Astrocyte (in vitro differentiated cells and primary cell): ENCODE measurements at regions not wholly inside any gene's neighbourhood (a gene's known extent, or its start where the extent isn't known, plus 50 kb on each side); places are given as distances from the start of the nearest gene placed in this dataset.

ENCODE experiments used
- EZH2 ChIP-seq: IDR thresholded peaks from 2 replicates; pipeline ENCODE4 v1.6.1; 2012; ENCODE audit warnings: mild to moderate bottlenecking, low read length, inconsistent platforms; ENCODE audit not compliant: insufficient read depth
- TF ChIP-seq, protein P1 (sequence below): IDR thresholded peaks from 2 replicates; pipeline ENCODE4 v1.5.1; 2011; ENCODE audit warnings: low read depth, mild to moderate bottlenecking, inconsistent platforms, low read length, moderate library complexity; ENCODE audit not compliant: insufficient read depth

DNA sequence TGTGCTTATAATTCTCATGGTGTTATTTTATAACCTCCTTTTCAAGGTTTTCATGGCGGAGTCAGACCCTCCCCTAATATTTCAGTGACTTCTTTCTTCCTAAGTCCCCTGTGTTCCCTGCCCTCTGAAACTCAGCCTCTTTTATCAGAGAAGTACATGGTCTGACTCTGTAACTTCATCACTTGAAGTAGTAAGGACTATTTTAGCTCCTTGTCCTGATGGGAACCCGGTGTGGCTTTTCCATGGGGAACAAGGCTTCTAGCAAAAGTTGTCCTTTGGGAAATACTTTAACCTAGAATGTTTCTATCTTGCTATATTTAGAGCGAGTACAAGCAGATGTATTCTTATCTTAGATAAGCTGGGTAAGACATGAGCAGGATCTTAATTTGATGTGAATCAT is 117.5 kb downstream of the TRIB2 start:
- TF ChIP-seq, protein P1, sequence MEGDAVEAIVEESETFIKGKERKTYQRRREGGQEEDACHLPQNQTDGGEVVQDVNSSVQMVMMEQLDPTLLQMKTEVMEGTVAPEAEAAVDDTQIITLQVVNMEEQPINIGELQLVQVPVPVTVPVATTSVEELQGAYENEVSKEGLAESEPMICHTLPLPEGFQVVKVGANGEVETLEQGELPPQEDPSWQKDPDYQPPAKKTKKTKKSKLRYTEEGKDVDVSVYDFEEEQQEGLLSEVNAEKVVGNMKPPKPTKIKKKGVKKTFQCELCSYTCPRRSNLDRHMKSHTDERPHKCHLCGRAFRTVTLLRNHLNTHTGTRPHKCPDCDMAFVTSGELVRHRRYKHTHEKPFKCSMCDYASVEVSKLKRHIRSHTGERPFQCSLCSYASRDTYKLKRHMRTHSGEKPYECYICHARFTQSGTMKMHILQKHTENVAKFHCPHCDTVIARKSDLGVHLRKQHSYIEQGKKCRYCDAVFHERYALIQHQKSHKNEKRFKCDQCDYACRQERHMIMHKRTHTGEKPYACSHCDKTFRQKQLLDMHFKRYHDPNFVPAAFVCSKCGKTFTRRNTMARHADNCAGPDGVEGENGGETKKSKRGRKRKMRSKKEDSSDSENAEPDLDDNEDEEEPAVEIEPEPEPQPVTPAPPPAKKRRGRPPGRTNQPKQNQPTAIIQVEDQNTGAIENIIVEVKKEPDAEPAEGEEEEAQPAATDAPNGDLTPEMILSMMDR: no peak
- TF ChIP-seq EZH2: no peak
